BJ (cell line): ENCODE measurements at regions not wholly inside any gene's neighbourhood (a gene's known extent, or its start where the extent isn't known, plus 50 kb on each side); places are given as distances from the start of the nearest gene placed in this dataset.

Experiments
- CTCF ChIA-PET: fragments of 350-600 bp; formaldehyde crosslinking; extraction: SDS; loops from one replicate; lab custom pipeline; 2021; ENCODE audit warnings: antibody characterized with exemption, inconsistent platforms; lab: Yijun Ruan, JAX
- POLR2A ChIA-PET: fragments of 300-600 bp; sonication (Branson Sonifier 250); formaldehyde crosslinking; extraction: SDS; loops from one replicate; lab custom pipeline; 2021; ENCODE audit warnings: antibody characterized with exemption; lab: Charles Lee
- DNase-seq: peaks from one replicate; pipeline ENCODE4 v3.0.0-alpha.2; 2011; ENCODE audit warnings: low read depth
- H3K27me3 ChIP-seq: 2 replicates; pipeline ENCODE4 v1.6.0; 2011; ENCODE audit warnings: low read length; ENCODE audit not compliant: control insufficient read depth, insufficient read depth
- H3K36me3 ChIP-seq: 2 replicates; pipeline ENCODE4 v1.5.1; 2011; ENCODE audit warnings: low read length; ENCODE audit not compliant: control insufficient read depth, insufficient read depth
- H3K4me3 ChIP-seq: 2 replicates; pipeline ENCODE4 v1.5.1; 2011; ENCODE audit warnings: low read depth, mild to moderate bottlenecking, control low read depth, low read length
- CTCF ChIP-seq: IDR thresholded peaks from 2 replicates; pipeline ENCODE4 v1.5.1; 2011; ENCODE audit warnings: low read depth, mild to moderate bottlenecking, control low read depth, inconsistent platforms, low read length, moderate library complexity; ENCODE audit not compliant: insufficient read depth

- Histone ChIP-seq H3K36me3 (no peaks in the 10 kb centered on the region), H3K27me3 (no peaks in the 10 kb centered on the region), H3K4me3 (no peak overlapping the region)
- DNase-seq, result no peak
- TF ChIP-seq CTCF, result no peak
- ChIA-PET POLR2A (no interaction called here), CTCF (no interaction called here)
Observed at GRCh38 chr17:70525961-70526360, 356.6 kb downstream of the KCNJ2 start.

GRCh38 chr17:70527364-70527888 is 358.1 kb downstream of the KCNJ2 start:
- no peak for DNase-seq
- CTCF ChIA-PET, result no interaction called here
- Histone ChIP-seq H3K27me3 (no peaks in the 10 kb centered on the region), H3K4me3 (no peak overlapping the region), H3K36me3 (no peaks in the 10 kb centered on the region)
- no peak for TF ChIP-seq CTCF
- POLR2A ChIA-PET, result no interaction called here

DNA sequence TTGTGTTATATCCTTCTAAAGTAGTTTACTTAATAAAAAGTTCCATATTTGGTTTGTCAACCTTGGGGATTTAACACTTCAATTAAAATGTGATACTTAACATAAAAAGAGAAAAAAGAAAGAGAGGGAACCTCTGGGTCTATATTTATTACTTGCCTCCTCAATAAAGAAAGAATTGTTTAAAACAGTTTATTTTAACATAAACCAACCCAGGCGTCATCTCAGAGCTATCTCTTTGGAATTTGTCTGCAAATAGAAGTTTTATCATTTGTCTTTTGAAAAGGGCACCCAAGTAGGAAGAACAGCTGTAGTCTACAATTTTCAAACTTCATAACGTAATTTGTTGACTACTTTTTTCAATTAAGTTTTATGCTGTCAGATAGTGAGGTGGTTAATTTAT is 364.1 kb downstream of the KCNJ2 start:
- no peaks in the 10 kb centered on the region for H3K27me3 ChIP-seq
- no peak for TF ChIP-seq CTCF
- CTCF ChIA-PET, result no interaction called here
- no peak for DNase-seq
- POLR2A ChIA-PET, result no interaction called here
- no peaks in the 10 kb centered on the region for H3K36me3 ChIP-seq
- H3K4me3 ChIP-seq, result no peak overlapping the region

GRCh38 chr17:70535986-70536385 is 366.7 kb downstream of the KCNJ2 start:
- no peak overlapping the region for H3K4me3 ChIP-seq
- no peak for TF ChIP-seq CTCF
- no peak for DNase-seq
- POLR2A ChIA-PET, result no interaction called here
- CTCF ChIA-PET, result no interaction called here
- no peaks in the 10 kb centered on the region for H3K36me3 ChIP-seq
- H3K27me3 ChIP-seq, result no peaks in the 10 kb centered on the region

DNA sequence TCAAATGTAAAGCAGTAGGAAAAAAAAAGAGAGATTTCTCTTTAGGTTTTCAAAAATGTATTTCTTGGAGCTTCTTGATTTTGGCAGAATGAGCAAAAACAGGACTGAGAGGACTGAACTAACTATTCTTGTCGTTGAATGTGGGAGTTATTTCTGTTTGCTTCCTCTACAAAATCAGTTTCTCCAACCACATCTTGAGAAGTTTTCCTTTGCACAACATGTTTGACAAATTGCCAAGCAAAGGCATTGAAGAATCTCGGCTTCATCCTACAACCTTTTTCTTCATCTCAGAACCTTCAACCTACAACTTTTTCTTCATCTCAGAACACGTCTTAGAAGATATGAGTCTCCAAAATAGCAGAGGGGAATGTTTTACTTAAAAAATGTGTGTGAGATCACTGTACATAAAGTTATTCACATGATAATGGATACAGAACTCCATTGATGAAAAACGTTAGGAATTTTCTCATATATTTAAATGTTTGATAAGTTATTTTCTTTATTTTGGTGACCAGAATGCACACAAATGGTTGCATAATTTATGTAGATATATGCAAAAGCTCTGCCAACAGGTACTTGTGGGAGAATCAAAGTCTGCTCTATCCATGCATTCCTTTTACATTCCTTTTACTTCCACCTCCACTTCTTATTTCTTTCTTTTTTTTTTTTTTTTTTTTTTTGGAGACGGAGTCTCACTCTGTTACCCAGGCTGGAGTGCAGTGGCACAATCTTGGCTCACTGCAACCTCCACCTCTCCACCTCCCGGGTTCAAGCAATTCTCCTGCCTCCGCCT is 370.0 kb downstream of the KCNJ2 start:
- ChIA-PET CTCF (interaction anchor here (0.9 kb wide), 1 partner anchor 12 kb away, joined by 4 read pairs; no protein-coding TSS in a partner anchor), POLR2A (no interaction called here)
- Histone ChIP-seq H3K36me3 (no peaks in the 10 kb centered on the region), H3K27me3 (no peaks in the 10 kb centered on the region), H3K4me3 (no peak overlapping the region)
- TF ChIP-seq CTCF, result no peak
- no peak for DNase-seq
